Body of pancreas (tissue), 4 donors: ENCODE measurements at regions not wholly inside any gene's neighbourhood (a gene's known extent, or its start where the extent isn't known, plus 50 kb on each side); places are given as distances from the start of the nearest gene placed in this dataset.

Experiments used
- CTCF ChIP-seq, 7 experiments: fragments of 450-650 bp in 4 of 7; fragments of 200-600 bp in 3 of 7; sonication (generic) in 3 of 7; IDR thresholded peaks; one replicate each; pipeline ENCODE4 v1.5.1; 2016 to 2019; ENCODE audit warnings: antibody characterized with exemption in 7 of 7
- POLR2A ChIP-seq, 3 donors: fragments of 450-650 bp; IDR thresholded peaks; one replicate each; pipeline ENCODE4 v1.6.1; 2016; ENCODE audit warnings: antibody characterized with exemption in 3 of 3, mild to moderate bottlenecking in 2 of 3

- TF ChIP-seq POLR2A (IDR thresholded peaks at IDR 0.05) (no peak), CTCF (IDR thresholded peaks at IDR 0.05) (no peak)
Observed at GRCh38 chr2:104734937-104735586, 118.9 kb upstream of the POU3F3 start.
